ENCODE measurements at regions not wholly inside any gene's neighbourhood (a gene's known extent, or its start where the extent isn't known, plus 50 kb on each side); places are given as distances from the start of the nearest gene placed in this dataset.

- Histone ChIP-seq H3K27ac (ENCODE audit: low read depth in 1 of 2, low read length in 2 of 2) (no peak overlapping the region), H3K9me3 (ENCODE audit: control insufficient read depth in 1 of 2, insufficient read depth in 1 of 2, low read length in 2 of 2) (no peaks in the 10 kb centered on the region), H3K27me3 (ENCODE audit: control insufficient read depth in 1 of 2, insufficient read depth in 2 of 2, low read length in 2 of 2) (no peaks in the 10 kb centered on the region), H3K36me3 (ENCODE audit: insufficient read depth, low read length) (no peaks in the 10 kb centered on the region), H3K4me3 (ENCODE audit: low read length) (no peak overlapping the region), H3K4me1 (ENCODE audit: insufficient read depth, low read length) (peaks cover 24% of the 10 kb centered on the region)
- Mint-ChIP-seq H3K9me3 (no peaks in the 10 kb centered on the region), H3K36me3 (ENCODE audit: low read depth) (no peaks in the 10 kb centered on the region), H3K27ac (no peak overlapping the region), H3K27me3 (peaks cover 6% of the 10 kb centered on the region), H3K4me1 (ENCODE audit: low read depth) (peaks cover 23% of the 10 kb centered on the region), H3K4me3 (no peak overlapping the region)
- intact Hi-C loops (cut with DNase I, micrococcal nuclease), result no loop called here
- DNase-seq (no peak), ATAC-seq (ENCODE audit: poor library complexity) (no peak)
- no peak for TF ChIP-seq CTCF (IDR thresholded peaks at IDR 0.05)
- CTCF ChIA-PET, result no interaction called here
- POLR2A ChIA-PET, result no interaction called here
Observed at GRCh38 chr12:131528667-131529066, 182.2 kb upstream of the SFSWAP start.

- H3K27me3 Mint-ChIP-seq, result peaks cover 6% of the 10 kb centered on the region
- no peak for TF ChIP-seq CTCF (IDR thresholded peaks at IDR 0.05)
- no peak overlapping the region for H3K27ac ChIP-seq (ENCODE audit: low read depth in 1 of 2, low read length in 2 of 2)
- H3K9me3 Mint-ChIP-seq, result no peaks in the 10 kb centered on the region
- ATAC-seq (ENCODE audit: poor library complexity) (no peak), DNase-seq (no peak)
- no peaks in the 10 kb centered on the region for H3K36me3 Mint-ChIP-seq (ENCODE audit: low read depth)
- no peaks in the 10 kb centered on the region for H3K36me3 ChIP-seq (ENCODE audit: insufficient read depth, low read length)
- ChIA-PET POLR2A (no interaction called here), CTCF (no interaction called here)
- H3K4me3 ChIP-seq (ENCODE audit: low read length), result no peak overlapping the region
- no peak overlapping the region for H3K27ac Mint-ChIP-seq
- peaks cover 25% of the 10 kb centered on the region for H3K4me1 ChIP-seq (ENCODE audit: insufficient read depth, low read length)
- intact Hi-C loops (cut with DNase I, micrococcal nuclease), result no loop called here
- H3K27me3 ChIP-seq (ENCODE audit: control insufficient read depth in 1 of 2, insufficient read depth in 2 of 2, low read length in 2 of 2), result no peaks in the 10 kb centered on the region
- no peak overlapping the region for H3K4me3 Mint-ChIP-seq
- no peaks in the 10 kb centered on the region for H3K9me3 ChIP-seq (ENCODE audit: control insufficient read depth in 1 of 2, insufficient read depth in 1 of 2, low read length in 2 of 2)
- peaks cover 23% of the 10 kb centered on the region for H3K4me1 Mint-ChIP-seq (ENCODE audit: low read depth)
Observed at GRCh38 chr12:131529196-131530040, 181.5 kb upstream of the SFSWAP start.

GRCh38 chr12:131530041-131530332, 180.9 kb upstream of the SFSWAP start:
- no peaks in the 10 kb centered on the region for H3K36me3 ChIP-seq (ENCODE audit: insufficient read depth, low read length)
- peaks cover 27% of the 10 kb centered on the region for H3K4me1 ChIP-seq (ENCODE audit: insufficient read depth, low read length)
- Mint-ChIP-seq H3K4me1 (ENCODE audit: low read depth) (peaks cover 27% of the 10 kb centered on the region), H3K4me3 (no peak overlapping the region), H3K27me3 (peaks cover 6% of the 10 kb centered on the region), H3K36me3 (ENCODE audit: low read depth) (no peaks in the 10 kb centered on the region), H3K27ac (peak overlapping the region; percentile 65), H3K9me3 (no peaks in the 10 kb centered on the region)
- no peak overlapping the region for H3K4me3 ChIP-seq (ENCODE audit: low read length)
- ATAC-seq (ENCODE audit: poor library complexity), result no peak
- CTCF ChIA-PET, result no interaction called here
- no peak for DNase-seq
- H3K27me3 ChIP-seq (ENCODE audit: control insufficient read depth in 1 of 2, insufficient read depth in 2 of 2, low read length in 2 of 2), result no peaks in the 10 kb centered on the region
- TF ChIP-seq CTCF (IDR thresholded peaks at IDR 0.05), result no peak
- intact Hi-C loops (cut with DNase I, micrococcal nuclease), result no loop called here
- H3K9me3 ChIP-seq (ENCODE audit: control insufficient read depth in 1 of 2, insufficient read depth in 1 of 2, low read length in 2 of 2), result no peaks in the 10 kb centered on the region
- H3K27ac ChIP-seq (ENCODE audit: low read depth in 1 of 2, low read length in 2 of 2), result no peak overlapping the region
- POLR2A ChIA-PET, result no interaction called here
